ENCODE measurements at regions not wholly inside any gene's neighbourhood (a gene's known extent, or its start where the extent isn't known, plus 50 kb on each side); places are given as distances from the start of the nearest gene placed in this dataset.

GRCh38 chr7:54915870-54916598 is 102.8 kb upstream of the EGFR start:
- TF ChIP-seq CTCF (IDR thresholded peaks at IDR 0.05) (no peak), POLR2AphosphoS5 (IDR thresholded peaks at IDR 0.05) (no peak)
